Fibroblast of lung (primary cell): ENCODE measurements at regions not wholly inside any gene's neighbourhood (a gene's known extent, or its start where the extent isn't known, plus 50 kb on each side); places are given as distances from the start of the nearest gene placed in this dataset.

Source experiments
- EZH2 ChIP-seq: IDR thresholded peaks from 2 replicates; pipeline ENCODE4 v1.5.1; 2012; ENCODE audit warnings: low read length, control low read depth, mild to moderate bottlenecking; ENCODE audit errors: missing control alignments
- TF ChIP-seq, protein P1 (sequence below), 2 donors: IDR thresholded peaks in 1 of 2; conservative IDR thresholded peaks in 1 of 2; 1 replicate in 1 of 2; 2 replicates in 1 of 2; pipeline ENCODE4 v1.5.1; 2011 to 2012; ENCODE audit warnings: low read length in 2 of 2, control low read depth in 1 of 2, inconsistent platforms in 1 of 2, low read depth in 1 of 2, mild to moderate bottlenecking in 1 of 2

DNA sequence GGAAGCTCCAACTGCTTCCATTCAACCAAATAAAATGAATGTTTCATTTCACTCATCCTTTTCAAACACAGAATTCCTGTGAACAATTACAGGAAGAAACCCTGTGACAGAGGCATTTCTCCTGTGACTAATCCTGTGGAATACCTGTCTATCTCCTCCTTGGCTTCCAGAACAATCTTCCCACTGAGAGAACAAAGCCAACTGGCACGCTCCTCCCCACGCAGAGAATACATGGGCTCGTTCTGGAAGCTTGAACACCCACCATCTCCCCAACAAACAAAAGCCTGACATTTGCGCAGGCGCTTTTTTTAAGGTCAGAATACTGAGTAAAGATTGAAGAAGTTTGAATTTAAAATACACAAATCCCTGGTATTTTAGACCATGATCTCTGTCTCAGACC is 104.7 kb upstream of the SLC66A3 start:
- TF ChIP-seq, protein P1, sequence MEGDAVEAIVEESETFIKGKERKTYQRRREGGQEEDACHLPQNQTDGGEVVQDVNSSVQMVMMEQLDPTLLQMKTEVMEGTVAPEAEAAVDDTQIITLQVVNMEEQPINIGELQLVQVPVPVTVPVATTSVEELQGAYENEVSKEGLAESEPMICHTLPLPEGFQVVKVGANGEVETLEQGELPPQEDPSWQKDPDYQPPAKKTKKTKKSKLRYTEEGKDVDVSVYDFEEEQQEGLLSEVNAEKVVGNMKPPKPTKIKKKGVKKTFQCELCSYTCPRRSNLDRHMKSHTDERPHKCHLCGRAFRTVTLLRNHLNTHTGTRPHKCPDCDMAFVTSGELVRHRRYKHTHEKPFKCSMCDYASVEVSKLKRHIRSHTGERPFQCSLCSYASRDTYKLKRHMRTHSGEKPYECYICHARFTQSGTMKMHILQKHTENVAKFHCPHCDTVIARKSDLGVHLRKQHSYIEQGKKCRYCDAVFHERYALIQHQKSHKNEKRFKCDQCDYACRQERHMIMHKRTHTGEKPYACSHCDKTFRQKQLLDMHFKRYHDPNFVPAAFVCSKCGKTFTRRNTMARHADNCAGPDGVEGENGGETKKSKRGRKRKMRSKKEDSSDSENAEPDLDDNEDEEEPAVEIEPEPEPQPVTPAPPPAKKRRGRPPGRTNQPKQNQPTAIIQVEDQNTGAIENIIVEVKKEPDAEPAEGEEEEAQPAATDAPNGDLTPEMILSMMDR (conservative IDR thresholded peaks at IDR 0.05 in 1 of 2, IDR thresholded peaks at IDR 0.05 in 1 of 2; ENCODE audit: low read depth in 1 of 2, low read length in 2 of 2), result no peak
- TF ChIP-seq EZH2, result no peak
